ENCODE measurements at regions not wholly inside any gene's neighbourhood (a gene's known extent, or its start where the extent isn't known, plus 50 kb on each side); places are given as distances from the start of the nearest gene placed in this dataset.

DNA sequence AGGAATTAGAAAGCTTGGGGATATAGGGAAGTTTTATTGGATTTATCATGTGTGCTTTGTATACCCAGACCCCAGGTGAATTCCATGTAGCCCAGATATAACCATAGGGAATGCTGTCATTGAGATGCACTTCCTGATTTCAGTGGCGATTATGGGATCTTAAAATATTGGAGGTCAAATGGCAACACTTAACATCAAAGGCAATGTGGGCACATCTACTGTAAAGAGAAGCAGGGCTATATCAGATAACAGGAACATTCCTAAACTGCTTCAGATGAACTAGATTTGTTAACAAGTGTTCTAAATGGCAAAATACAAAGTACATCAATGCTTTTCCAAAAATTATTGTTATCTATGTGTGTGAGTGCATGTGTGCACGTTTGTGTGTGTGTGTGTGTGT, 883.5 kb upstream of the EDIL3 start:
- no peak for FAIRE-seq
- 0% methylated on average over 2 of the region's 2 CpGs for WGBS (ENCODE audit: low lambda C conversion rate)
- TF ChIP-seq, protein P1, sequence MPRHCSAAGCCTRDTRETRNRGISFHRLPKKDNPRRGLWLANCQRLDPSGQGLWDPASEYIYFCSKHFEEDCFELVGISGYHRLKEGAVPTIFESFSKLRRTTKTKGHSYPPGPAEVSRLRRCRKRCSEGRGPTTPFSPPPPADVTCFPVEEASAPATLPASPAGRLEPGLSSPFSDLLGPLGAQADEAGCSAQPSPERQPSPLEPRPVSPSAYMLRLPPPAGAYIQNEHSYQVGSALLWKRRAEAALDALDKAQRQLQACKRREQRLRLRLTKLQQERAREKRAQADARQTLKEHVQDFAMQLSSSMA (CRISPR knock-in tag; IDR thresholded peaks at IDR 0.05), result no peak
- TF ChIP-seq ZNF337 (CRISPR knock-in tag; IDR thresholded peaks at IDR 0.05; ENCODE audit: borderline replicate concordance, low read depth) (no peak), MED1 (CRISPR knock-in tag; IDR thresholded peaks at IDR 0.05) (no peak), ZNF12 (CRISPR knock-in tag; IDR thresholded peaks at IDR 0.05) (no peak), ZNF451 (CRISPR knock-in tag; IDR thresholded peaks at IDR 0.05) (no peak), ZNF547 (CRISPR knock-in tag; IDR thresholded peaks at IDR 0.05) (no peak), ZNF205 (CRISPR knock-in tag; IDR thresholded peaks at IDR 0.05) (no peak), ZNF777 (CRISPR knock-in tag; IDR thresholded peaks at IDR 0.05) (no peak), PHF5A (CRISPR knock-in tag; IDR thresholded peaks at IDR 0.05; ENCODE audit: low read depth, unreplicated experiment) (no peak), NCOA5 (CRISPR knock-in tag; IDR thresholded peaks at IDR 0.05) (no peak), SAFB2 (CRISPR knock-in tag; IDR thresholded peaks at IDR 0.05; ENCODE audit: borderline replicate concordance, low read depth) (no peak)
- TF ChIP-seq, protein P2, sequence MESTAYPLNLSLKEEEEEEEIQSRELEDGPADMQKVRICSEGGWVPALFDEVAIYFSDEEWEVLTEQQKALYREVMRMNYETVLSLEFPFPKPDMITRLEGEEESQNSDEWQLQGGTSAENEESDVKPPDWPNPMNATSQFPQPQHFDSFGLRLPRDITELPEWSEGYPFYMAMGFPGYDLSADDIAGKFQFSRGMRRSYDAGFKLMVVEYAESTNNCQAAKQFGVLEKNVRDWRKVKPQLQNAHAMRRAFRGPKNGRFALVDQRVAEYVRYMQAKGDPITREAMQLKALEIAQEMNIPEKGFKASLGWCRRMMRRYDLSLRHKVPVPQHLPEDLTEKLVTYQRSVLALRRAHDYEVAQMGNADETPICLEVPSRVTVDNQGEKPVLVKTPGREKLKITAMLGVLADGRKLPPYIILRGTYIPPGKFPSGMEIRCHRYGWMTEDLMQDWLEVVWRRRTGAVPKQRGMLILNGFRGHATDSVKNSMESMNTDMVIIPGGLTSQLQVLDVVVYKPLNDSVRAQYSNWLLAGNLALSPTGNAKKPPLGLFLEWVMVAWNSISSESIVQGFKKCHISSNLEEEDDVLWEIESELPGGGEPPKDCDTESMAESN (CRISPR knock-in tag; conservative IDR thresholded peaks at IDR 0.05), result no peak
- TF ChIP-seq, protein P3, sequence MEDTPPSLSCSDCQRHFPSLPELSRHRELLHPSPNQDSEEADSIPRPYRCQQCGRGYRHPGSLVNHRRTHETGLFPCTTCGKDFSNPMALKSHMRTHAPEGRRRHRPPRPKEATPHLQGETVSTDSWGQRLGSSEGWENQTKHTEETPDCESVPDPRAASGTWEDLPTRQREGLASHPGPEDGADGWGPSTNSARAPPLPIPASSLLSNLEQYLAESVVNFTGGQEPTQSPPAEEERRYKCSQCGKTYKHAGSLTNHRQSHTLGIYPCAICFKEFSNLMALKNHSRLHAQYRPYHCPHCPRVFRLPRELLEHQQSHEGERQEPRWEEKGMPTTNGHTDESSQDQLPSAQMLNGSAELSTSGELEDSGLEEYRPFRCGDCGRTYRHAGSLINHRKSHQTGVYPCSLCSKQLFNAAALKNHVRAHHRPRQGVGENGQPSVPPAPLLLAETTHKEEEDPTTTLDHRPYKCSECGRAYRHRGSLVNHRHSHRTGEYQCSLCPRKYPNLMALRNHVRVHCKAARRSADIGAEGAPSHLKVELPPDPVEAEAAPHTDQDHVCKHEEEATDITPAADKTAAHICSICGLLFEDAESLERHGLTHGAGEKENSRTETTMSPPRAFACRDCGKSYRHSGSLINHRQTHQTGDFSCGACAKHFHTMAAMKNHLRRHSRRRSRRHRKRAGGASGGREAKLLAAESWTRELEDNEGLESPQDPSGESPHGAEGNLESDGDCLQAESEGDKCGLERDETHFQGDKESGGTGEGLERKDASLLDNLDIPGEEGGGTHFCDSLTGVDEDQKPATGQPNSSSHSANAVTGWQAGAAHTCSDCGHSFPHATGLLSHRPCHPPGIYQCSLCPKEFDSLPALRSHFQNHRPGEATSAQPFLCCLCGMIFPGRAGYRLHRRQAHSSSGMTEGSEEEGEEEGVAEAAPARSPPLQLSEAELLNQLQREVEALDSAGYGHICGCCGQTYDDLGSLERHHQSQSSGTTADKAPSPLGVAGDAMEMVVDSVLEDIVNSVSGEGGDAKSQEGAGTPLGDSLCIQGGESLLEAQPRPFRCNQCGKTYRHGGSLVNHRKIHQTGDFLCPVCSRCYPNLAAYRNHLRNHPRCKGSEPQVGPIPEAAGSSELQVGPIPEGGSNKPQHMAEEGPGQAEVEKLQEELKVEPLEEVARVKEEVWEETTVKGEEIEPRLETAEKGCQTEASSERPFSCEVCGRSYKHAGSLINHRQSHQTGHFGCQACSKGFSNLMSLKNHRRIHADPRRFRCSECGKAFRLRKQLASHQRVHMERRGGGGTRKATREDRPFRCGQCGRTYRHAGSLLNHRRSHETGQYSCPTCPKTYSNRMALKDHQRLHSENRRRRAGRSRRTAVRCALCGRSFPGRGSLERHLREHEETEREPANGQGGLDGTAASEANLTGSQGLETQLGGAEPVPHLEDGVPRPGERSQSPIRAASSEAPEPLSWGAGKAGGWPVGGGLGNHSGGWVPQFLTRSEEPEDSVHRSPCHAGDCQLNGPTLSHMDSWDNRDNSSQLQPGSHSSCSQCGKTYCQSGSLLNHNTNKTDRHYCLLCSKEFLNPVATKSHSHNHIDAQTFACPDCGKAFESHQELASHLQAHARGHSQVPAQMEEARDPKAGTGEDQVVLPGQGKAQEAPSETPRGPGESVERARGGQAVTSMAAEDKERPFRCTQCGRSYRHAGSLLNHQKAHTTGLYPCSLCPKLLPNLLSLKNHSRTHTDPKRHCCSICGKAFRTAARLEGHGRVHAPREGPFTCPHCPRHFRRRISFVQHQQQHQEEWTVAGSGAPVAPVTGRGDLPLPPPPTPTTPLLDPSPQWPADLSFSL (CRISPR knock-in tag; IDR thresholded peaks at IDR 0.05), result no peak
- TF ChIP-seq, protein P4, sequence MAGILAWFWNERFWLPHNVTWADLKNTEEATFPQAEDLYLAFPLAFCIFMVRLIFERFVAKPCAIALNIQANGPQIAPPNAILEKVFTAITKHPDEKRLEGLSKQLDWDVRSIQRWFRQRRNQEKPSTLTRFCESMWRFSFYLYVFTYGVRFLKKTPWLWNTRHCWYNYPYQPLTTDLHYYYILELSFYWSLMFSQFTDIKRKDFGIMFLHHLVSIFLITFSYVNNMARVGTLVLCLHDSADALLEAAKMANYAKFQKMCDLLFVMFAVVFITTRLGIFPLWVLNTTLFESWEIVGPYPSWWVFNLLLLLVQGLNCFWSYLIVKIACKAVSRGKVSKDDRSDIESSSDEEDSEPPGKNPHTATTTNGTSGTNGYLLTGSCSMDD (CRISPR knock-in tag; IDR thresholded peaks at IDR 0.05), result no peak
- TF ChIP-seq, protein P5, sequence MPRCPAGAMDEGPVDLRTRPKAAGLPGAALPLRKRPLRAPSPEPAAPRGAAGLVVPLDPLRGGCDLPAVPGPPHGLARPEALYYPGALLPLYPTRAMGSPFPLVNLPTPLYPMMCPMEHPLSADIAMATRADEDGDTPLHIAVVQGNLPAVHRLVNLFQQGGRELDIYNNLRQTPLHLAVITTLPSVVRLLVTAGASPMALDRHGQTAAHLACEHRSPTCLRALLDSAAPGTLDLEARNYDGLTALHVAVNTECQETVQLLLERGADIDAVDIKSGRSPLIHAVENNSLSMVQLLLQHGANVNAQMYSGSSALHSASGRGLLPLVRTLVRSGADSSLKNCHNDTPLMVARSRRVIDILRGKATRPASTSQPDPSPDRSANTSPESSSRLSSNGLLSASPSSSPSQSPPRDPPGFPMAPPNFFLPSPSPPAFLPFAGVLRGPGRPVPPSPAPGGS (CRISPR knock-in tag; IDR thresholded peaks at IDR 0.05), result no peak

More for the DNA sequence above, 883.5 kb upstream of the EDIL3 start:
- ChIA-PET CTCF (ENCODE audit: low intra/inter-chr PET ratio, low total read pairs) (no interaction called here), POLR2A (no interaction called here)
- ATAC-seq, result no peak
- no peaks in the 10 kb centered on the region for H4K20me1 ChIP-seq (ENCODE audit: insufficient read depth, low read length)
- no peaks in the 10 kb centered on the region for H3K9me3 ChIP-seq (ENCODE audit: low read length)
- no peak overlapping the region for H3K4me2 ChIP-seq (ENCODE audit: low read depth, low read length)
- H3K27ac ChIP-seq (ENCODE audit: extremely low read length, insufficient read depth, low read length), result no peak overlapping the region
- H2AFZ ChIP-seq (ENCODE audit: low read length), result no peak overlapping the region
- no peak overlapping the region for H3K9ac ChIP-seq (ENCODE audit: insufficient read depth, low read depth, low read length)
- in situ Hi-C loops (cut with HindIII; ENCODE audit: extremely low pct_ligation_motif_present, low pct_unique_long_range_greater_than_20kb) (no loop called here), intact Hi-C loops (cut with micrococcal nuclease; ENCODE audit: unreplicated experiment) (no loop called here)
- no peaks in the 10 kb centered on the region for H3K36me3 ChIP-seq (replicated peaks in 1 of 2; ENCODE audit: control insufficient read depth in 1 of 2, insufficient read depth in 2 of 2, low read length in 2 of 2)
- no peaks in the 10 kb centered on the region for H3K27me3 ChIP-seq (ENCODE audit: control insufficient read depth in 1 of 2, insufficient read depth in 2 of 2, low read length in 2 of 2)
- no TSS peak for BruUV-seq (replicated peaks)
- H3K4me3 ChIP-seq (replicated peaks in 1 of 3; ENCODE audit: insufficient read depth in 1 of 3, low read depth in 2 of 3, low read length in 3 of 3), result no peak overlapping the region
- no peaks in the 10 kb centered on the region for H3K79me2 ChIP-seq (ENCODE audit: insufficient read depth, low read length)
- H3K4me1 ChIP-seq (ENCODE audit: insufficient read depth, low read length), result no peaks in the 10 kb centered on the region
- no peak for DNase-seq (ENCODE audit: low spot score)

Measured in HepG2 (cell line).